DMS53 (cell line): ENCODE measurements at regions not wholly inside any gene's neighbourhood (a gene's known extent, or its start where the extent isn't known, plus 50 kb on each side); places are given as distances from the start of the nearest gene placed in this dataset.

Source experiments
- DNase-seq: peaks from one replicate; lab custom pipeline; 2025; lab: John Stamatoyannopoulos, UW

- no peak for DNase-seq
Observed at GRCh38 chr9:11320989-11321388, 708.2 kb upstream of the PTPRD start.

- DNase-seq = no peak
Observed at GRCh38 chr9:11323457-11323856, 710.7 kb upstream of the PTPRD start.

- no peak for DNase-seq
Observed at GRCh38 chr9:11326231-11326630, 713.4 kb upstream of the PTPRD start.

- peak; percentile 1 for DNase-seq
Observed at GRCh38 chr9:11328326-11328725, 715.5 kb upstream of the PTPRD start.

- DNase-seq = no peak
Observed at GRCh38 chr9:11335011-11335410, 722.2 kb upstream of the PTPRD start.

- DNase-seq = no peak
Observed at GRCh38 chr9:11338130-11338529, 725.3 kb upstream of the PTPRD start.

- no peak for DNase-seq
Observed at GRCh38 chr9:11340654-11341053, 727.9 kb upstream of the PTPRD start.

- no peak for DNase-seq
Observed at GRCh38 chr9:11347437-11347836, 734.6 kb upstream of the PTPRD start.

GRCh38 chr9:11348366-11348765 lies 735.6 kb upstream of the PTPRD start:
- DNase-seq = no peak

- DNase-seq = no peak
Observed at GRCh38 chr9:11349187-11349586, 736.4 kb upstream of the PTPRD start.

- no peak for DNase-seq
Observed at GRCh38 chr9:11352612-11353011, 739.8 kb upstream of the PTPRD start.

- peak; percentile 39 for DNase-seq
Observed at GRCh38 chr9:11356067-11356466, 743.3 kb upstream of the PTPRD start.

- DNase-seq = no peak
Observed at GRCh38 chr9:11366585-11367129, 753.9 kb upstream of the PTPRD start.

GRCh38 chr9:11374926-11375325 lies 762.1 kb upstream of the PTPRD start:
- DNase-seq = no peak

- no peak for DNase-seq
Observed at GRCh38 chr9:11402621-11403020, 789.8 kb upstream of the PTPRD start.

GRCh38 chr9:11414241-11414640 lies 801.4 kb upstream of the PTPRD start:
- no peak for DNase-seq

GRCh38 chr9:11417782-11418181 lies 805.0 kb upstream of the PTPRD start:
- DNase-seq = peak; percentile 85

- no peak for DNase-seq
Observed at GRCh38 chr9:11431490-11431889, 818.7 kb upstream of the PTPRD start.

- DNase-seq = no peak
Observed at GRCh38 chr9:11432361-11432760, 819.6 kb upstream of the PTPRD start.

- no peak for DNase-seq
Observed at GRCh38 chr9:11443631-11444030, 830.8 kb upstream of the PTPRD start.

- DNase-seq = peak; percentile 0
Observed at GRCh38 chr9:11457825-11458790, 845.3 kb upstream of the PTPRD start.

GRCh38 chr9:11469745-11470144 lies 856.9 kb upstream of the PTPRD start:
- DNase-seq = no peak

- no peak for DNase-seq
Observed at GRCh38 chr9:11471321-11471720, 858.5 kb upstream of the PTPRD start.

GRCh38 chr9:11500780-11501179 lies 888.0 kb upstream of the PTPRD start:
- no peak for DNase-seq
